GF-D8 (cell line): ENCODE measurements at regions not wholly inside any gene's neighbourhood (a gene's known extent, or its start where the extent isn't known, plus 50 kb on each side); places are given as distances from the start of the nearest gene placed in this dataset.
"Not testable (repeated sequence)": the region's sequence is repeated elsewhere in the genome, so short reads cannot be mapped to it uniquely, and the experiment has no call there.

Experiments
- DNase-seq: peaks from one replicate; lab custom pipeline; 2025; lab: John Stamatoyannopoulos, UW

- DNase-seq = not testable (repeated sequence)
These were observed 1183.5 kb downstream of the RPIA start for GRCh38 chr2:89874810-89875595.

DNA sequence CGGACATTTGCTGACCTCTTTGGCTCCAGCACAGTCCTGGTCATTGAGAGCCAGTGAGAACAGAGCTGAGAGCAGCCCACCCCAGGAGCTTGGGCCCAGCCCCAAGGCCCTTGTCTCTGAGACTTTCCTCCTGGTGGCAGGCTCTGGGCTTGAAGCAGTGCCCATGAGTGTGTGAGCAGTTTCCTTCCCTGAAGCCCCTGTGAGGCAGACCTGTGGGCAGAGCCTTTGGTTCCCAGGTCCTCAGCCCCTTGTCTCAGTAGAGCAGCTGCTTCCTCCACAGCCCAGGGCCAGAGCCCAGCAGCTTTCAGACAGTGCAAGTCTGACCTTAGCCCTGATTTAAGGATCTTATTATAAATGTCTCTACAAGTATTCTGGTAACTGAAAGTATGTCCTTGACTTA is 1185.0 kb downstream of the RPIA start:
- DNase-seq = not testable (repeated sequence)

GRCh38 chr2:89876878-89877277 is 1185.4 kb downstream of the RPIA start:
- not testable (repeated sequence) for DNase-seq

DNA sequence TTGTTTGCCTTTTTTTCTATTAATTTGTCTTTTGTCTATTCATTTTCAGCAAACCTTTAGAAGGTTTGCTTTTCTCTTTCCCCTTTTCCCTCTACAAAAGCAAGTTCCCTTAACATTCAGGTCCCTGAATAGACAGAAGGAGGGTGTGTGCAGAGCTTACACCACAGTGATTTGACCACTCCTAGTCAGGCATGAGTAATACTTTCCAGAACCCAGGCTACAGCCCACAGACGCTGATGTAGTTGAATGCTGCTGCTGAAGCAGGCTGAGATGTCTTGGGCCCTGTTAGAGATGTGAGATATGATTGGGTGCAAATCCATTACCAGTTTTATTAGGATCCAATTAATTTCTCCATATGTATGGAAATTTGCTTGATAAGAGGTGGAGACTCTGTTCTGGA is 1191.4 kb downstream of the RPIA start:
- DNase-seq = not testable (repeated sequence)

DNA sequence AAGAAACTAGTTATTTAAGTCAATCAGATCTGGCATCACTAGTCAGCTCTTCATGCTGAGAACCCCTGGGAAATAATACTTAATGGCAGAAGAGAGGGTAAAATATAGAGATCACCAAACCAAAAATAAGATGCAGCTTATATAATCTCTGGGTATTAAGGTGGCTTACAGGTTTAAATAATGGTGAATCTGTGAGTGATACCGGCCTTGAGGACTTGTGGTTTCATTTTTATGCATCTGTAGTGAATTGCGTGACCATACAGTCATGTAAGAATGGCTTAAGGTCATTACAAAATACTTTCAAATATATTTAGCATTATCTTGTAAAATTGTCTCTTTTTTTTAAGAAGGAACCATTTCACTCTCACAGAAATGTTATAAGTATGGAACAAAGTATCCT is 1192.2 kb downstream of the RPIA start:
- not testable (repeated sequence) for DNase-seq

DNA sequence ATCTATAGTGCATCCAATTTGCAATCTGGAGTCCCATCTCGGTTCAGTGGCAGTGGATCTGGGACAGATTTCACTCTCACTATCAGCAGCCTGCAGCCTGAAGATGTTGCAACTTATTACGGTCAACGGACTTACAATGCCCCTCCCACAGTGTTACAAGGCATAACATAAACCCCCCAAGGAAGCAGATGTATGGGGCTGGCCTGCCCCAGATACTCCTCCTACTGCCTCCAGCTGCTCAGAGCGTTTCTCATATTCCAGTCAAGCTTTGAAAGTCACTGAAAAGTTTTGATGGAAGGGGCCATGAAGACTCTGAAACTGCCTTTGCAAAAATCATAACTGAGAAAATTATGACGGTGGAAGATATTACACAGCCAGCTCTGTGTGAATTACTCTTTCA is 1193.6 kb downstream of the RPIA start:
- DNase-seq = not testable (repeated sequence)

DNA sequence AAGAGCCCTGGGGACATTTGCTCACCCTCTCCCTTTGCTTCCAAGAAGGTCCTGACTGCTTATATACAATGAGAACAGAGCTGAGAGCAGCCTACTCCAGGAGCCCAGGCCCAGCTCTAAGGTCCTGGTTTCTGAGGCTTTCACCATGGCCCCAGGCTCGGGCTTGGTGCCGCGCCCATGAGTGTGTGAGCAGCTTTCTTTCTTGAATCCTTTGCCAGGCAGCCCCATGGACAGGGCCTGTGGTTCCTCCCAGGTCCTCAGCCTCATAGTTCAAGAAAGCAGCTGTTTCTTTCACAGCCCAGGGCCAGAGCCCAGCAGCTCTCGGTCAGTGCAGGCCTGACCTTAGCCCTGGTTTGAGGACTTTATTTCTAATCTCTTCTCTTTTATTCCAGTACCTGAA is 1197.2 kb downstream of the RPIA start:
- not testable (repeated sequence) for DNase-seq

DNA sequence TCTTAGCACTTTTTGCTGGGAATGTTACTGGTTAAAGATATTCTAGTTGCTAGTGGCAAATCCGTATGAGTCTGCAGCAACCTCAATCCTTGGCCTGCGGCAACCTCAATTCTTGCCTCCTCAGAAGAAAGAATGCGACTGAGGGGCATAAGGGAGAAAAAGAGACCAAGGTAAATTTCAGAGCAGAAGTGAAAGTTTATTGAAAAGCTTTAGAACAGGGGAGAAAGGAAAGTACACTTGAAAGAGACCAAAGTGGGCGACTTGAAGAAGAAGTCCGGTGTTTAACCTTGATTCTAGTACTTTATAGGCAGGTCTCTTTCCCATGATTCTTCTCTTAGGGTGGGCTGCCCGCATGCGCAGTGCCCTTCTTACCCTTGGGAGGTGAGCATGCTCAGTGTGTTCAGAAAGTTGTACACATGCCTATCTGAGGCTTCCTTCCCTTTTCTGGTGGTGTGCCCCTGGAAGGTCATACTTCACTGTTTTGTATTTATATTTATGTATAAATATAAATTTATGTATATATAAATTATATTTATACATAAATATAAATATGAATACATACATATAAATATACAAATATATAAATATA is 1198.8 kb downstream of the RPIA start:
- DNase-seq = not testable (repeated sequence)

- DNase-seq = not testable (repeated sequence)
These were observed 1203.5 kb downstream of the RPIA start for GRCh38 chr2:89894988-89895387.

GRCh38 chr2:89895629-89896028 is 1204.2 kb downstream of the RPIA start:
- DNase-seq = not testable (repeated sequence)

DNA sequence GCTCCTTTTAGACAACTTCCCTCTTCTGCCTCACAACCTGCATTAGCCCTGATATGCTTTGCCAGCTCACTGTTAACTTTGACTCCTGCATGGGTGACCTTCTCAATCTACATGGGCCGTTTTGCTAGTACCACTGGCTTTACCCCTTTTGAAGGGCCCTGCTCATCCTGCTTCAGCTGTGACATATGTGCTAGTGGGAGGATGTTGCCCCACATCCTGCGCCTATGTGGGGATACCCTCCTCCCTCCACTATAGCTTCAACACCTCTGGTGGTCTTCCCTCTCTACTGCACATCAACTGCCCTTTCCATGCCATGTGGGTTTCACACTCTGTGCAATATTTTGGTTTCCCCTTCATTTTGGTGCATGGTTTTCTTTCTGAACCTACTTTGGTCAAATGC is 1235.5 kb downstream of the RPIA start:
- not testable (repeated sequence) for DNase-seq

DNA sequence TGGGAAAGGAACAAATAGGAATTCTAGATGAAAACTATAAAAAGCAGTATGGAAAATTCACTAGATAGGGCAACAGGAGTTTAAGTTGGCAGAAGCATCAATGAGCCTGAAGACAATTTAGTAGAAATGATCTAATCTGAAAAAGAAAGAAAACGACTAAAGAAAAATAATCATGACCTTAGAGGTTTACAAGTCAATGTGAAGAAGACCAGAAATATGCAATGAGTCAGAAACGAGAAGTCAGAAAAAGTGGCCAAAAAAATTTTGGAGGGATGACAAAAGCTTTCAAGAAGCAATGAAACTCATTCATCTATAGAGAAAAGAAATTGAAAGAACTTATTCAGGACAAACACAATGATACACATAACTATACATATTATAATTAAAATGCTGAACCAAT is 1244.0 kb downstream of the RPIA start:
- not testable (repeated sequence) for DNase-seq

GRCh38 chr2:89936011-89936410 is 1244.5 kb downstream of the RPIA start:
- not testable (repeated sequence) for DNase-seq

GRCh38 chr2:89936559-89936958 is 1245.1 kb downstream of the RPIA start:
- DNase-seq = not testable (repeated sequence)

DNA sequence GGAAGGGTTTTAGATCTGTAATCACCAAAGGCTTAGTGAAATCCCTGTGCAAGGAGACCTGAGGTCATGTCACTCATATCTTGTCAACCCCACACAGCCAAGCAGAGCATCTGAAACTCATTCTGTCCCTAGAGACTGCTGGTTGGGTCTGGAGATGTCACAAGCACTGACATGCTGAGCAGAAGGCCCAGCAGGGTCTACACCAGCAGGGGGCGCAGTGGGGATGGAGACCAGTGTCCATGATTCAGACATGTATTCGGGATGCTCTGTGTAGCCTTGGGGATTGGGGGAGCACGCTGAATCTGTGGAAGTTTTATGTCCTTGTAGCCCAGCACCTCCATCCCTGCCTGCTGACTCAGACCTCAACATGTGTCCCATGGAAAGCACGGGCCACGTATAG is 1247.3 kb downstream of the RPIA start:
- not testable (repeated sequence) for DNase-seq

DNA sequence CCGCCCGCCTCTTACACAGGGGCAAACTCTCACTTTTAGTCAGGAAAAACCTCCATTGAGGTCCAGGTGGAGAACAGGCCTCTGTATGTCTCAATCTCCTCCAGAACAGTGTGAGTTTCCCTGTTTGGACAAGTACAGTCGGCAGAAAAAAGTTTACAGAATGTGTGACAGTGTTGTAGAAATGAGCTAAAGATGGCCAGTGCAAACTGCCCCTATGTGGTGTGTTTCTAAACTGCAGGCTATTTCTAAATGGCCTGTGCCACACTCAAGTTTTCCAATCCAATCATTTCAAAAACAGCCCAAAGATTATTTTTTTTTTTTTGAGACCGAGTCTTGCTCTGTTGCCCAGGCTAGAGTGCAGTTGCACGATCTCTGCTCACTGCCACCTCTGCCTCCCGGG is 1252.8 kb downstream of the RPIA start:
- DNase-seq = not testable (repeated sequence)

GRCh38 chr2:89945004-89945616 is 1253.6 kb downstream of the RPIA start:
- DNase-seq = not testable (repeated sequence)

DNA sequence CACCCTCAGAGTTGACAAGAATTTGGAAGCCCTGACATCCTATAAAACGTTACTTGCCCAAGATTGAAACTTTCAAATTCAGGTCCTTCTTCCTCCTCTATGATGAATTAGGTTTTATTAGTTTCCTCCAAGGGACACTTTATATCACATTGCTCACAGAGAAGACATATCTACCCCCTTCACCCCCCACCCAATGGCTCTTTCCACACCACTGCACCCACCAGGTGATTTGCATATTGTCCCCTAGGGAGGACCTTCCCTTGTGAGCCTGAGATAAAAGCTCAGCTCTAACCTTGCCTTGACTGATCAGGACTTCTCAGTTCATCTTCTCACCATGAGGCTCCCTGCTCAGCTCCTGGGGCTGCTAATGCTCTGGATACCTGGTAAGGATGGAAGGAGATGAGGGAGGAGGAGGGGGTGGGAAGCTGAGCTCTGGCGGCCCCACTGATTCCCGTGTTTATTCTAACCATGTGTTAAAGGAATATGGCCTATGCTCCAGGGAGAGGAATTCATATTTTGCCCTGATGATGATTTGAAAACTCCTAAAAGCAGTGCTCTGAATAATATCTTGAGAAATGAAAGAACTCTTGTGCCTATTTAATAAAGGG is 1255.8 kb downstream of the RPIA start:
- DNase-seq = not testable (repeated sequence)

DNA sequence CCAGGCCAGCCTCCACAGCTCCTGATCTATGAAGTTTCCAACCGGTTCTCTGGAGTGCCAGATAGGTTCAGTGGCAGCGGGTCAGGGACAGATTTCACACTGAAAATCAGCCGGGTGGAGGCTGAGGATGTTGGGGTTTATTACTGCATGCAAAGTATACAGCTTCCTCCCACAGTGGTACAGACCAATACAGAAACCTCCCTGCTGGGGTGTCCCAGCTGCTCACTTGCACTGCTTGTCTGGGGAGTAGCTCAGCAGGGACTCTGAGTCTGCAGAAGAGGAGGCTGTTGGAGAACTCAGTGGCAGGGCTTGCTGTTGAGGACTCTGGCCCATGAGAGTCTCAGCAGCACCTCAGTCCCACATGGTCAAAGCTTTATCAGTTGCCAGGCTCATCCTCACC is 1256.6 kb downstream of the RPIA start:
- not testable (repeated sequence) for DNase-seq

DNA sequence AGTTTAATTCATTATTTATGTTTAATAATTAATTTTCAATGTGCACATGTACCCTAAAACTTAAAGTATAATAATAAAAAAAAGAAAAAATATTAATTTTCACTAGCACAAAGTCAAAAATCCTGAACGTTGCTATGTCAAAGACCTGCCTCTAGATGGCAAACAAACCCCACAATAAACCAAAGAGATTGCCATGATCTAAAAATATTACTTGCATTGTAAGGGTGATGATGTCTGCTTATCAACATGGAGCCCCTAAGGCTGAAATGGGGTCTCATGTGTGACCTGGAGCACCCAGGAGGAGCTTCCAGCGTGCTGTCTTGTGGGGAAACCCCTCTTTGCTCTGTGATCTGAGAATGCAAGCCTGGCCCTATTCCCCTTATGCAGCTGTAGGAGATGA is 1259.3 kb downstream of the RPIA start:
- not testable (repeated sequence) for DNase-seq

- DNase-seq = not testable (repeated sequence)
These were observed 1265.8 kb downstream of the RPIA start for GRCh38 chr2:89957236-89957635.

- not testable (repeated sequence) for DNase-seq
These were observed 1268.4 kb downstream of the RPIA start for GRCh38 chr2:89959729-89960378.
